ENCODE measurements at regions not wholly inside any gene's neighbourhood (a gene's known extent, or its start where the extent isn't known, plus 50 kb on each side); places are given as distances from the start of the nearest gene placed in this dataset.

DNA sequence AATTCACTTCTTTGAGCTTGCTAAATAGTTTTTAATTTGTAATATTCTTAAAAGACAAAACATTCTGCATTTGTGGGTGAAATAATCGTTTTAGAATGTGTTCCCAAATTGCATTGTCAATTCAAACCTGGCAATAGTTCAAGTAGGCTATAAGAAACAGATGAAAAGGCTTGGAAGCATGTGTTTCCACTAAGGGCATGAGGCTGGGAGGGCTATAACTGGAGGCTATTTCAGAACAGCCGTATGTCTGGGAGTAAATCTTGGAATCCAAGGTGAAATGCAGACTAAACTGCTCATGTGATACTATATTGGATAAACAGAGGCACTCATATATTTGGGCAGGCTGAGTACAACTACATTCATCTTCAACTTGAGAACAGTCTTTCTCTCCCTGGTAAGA is 117.4 kb upstream of the GRPR start:
- no peak overlapping the region for H3T11ph ChIP-seq (ENCODE audit: low read length)
- no peak overlapping the region for H2BK15ac ChIP-seq (ENCODE audit: low read depth, low read length)
- H3K27ac ChIP-seq (ENCODE audit: insufficient read length, low read depth, low read length), result no peak overlapping the region
- H3K27me3 ChIP-seq (ENCODE audit: insufficient read depth, low read length), result no peaks in the 10 kb centered on the region
- H2BK12ac ChIP-seq (ENCODE audit: insufficient read length, low read depth, low read length), result no peak overlapping the region
- H3K79me2 ChIP-seq (ENCODE audit: insufficient read depth, low read length), result no peaks in the 10 kb centered on the region
- no peak overlapping the region for H3K9ac ChIP-seq (ENCODE audit: extremely low read depth, insufficient read length, low read length)
- H2AFZ ChIP-seq (ENCODE audit: low read length), result no peak overlapping the region
- no CpG with 5 or more reads among the region's 2 CpGs for WGBS (ENCODE audit: extremely low coverage, insufficient read length, low lambda C conversion rate)
- no peaks in the 10 kb centered on the region for H3K79me1 ChIP-seq (ENCODE audit: insufficient read depth, low read depth, low read length, poor library complexity, severe bottlenecking)
- no peak overlapping the region for H2AK5ac ChIP-seq (ENCODE audit: insufficient read length, low read length)
- no peak overlapping the region for H3K4ac ChIP-seq (ENCODE audit: low read depth, low read length)
- TF ChIP-seq, protein P1, sequence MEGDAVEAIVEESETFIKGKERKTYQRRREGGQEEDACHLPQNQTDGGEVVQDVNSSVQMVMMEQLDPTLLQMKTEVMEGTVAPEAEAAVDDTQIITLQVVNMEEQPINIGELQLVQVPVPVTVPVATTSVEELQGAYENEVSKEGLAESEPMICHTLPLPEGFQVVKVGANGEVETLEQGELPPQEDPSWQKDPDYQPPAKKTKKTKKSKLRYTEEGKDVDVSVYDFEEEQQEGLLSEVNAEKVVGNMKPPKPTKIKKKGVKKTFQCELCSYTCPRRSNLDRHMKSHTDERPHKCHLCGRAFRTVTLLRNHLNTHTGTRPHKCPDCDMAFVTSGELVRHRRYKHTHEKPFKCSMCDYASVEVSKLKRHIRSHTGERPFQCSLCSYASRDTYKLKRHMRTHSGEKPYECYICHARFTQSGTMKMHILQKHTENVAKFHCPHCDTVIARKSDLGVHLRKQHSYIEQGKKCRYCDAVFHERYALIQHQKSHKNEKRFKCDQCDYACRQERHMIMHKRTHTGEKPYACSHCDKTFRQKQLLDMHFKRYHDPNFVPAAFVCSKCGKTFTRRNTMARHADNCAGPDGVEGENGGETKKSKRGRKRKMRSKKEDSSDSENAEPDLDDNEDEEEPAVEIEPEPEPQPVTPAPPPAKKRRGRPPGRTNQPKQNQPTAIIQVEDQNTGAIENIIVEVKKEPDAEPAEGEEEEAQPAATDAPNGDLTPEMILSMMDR (conservative IDR thresholded peaks at IDR 0.05), result no peak
- no peak overlapping the region for H2BK120ac ChIP-seq (ENCODE audit: low read depth, low read length, poor library complexity, severe bottlenecking)
- Mint-ChIP-seq H3K36me3 (ENCODE audit: insufficient read depth in 1 of 3, low read depth in 3 of 3) (peaks cover 5 to 18% (median 13%) of the 10 kb centered on the region in 3 experiments), H3K4me3 (no peak overlapping the region), H3K9me3 (peaks cover 12 to 17% of the 10 kb centered on the region in 2 experiments), H3K4me1 (peaks cover 5 to 10% of the 10 kb centered on the region in 2 experiments), H3K27ac (no peak overlapping the region), H3K27me3 (ENCODE audit: low read depth) (no peaks in the 10 kb centered on the region)
- no peak overlapping the region for H4K8ac ChIP-seq (replicated peaks; ENCODE audit: insufficient read length, low read depth, low read length)
- H3K23ac ChIP-seq (ENCODE audit: insufficient read length, low read depth, low read length), result no peak overlapping the region
- H4K91ac ChIP-seq (ENCODE audit: insufficient read length, low read depth, low read length), result no peak overlapping the region
- no peak overlapping the region for H3K18ac ChIP-seq (ENCODE audit: insufficient read length, low read depth, low read length)
- no peaks in the 10 kb centered on the region for H4K20me1 ChIP-seq (ENCODE audit: control insufficient read depth, insufficient read depth, insufficient read length)
- no peak for DNase-seq
- no peak overlapping the region for H3K56ac ChIP-seq (ENCODE audit: insufficient read length, low read depth, low read length)
- H4K5ac ChIP-seq (ENCODE audit: insufficient read length, low read depth, low read length), result no peak overlapping the region
- H3K9me3 ChIP-seq (ENCODE audit: control insufficient read depth, low read depth, low read length), result no peaks in the 10 kb centered on the region
- H3K23me2 ChIP-seq (ENCODE audit: insufficient read length, low read depth, low read length, poor library complexity, severe bottlenecking), result no peaks in the 10 kb centered on the region
- no peak overlapping the region for H3K14ac ChIP-seq (ENCODE audit: insufficient read depth, low read length)
- H2BK5ac ChIP-seq (ENCODE audit: insufficient read length, low read length), result no peak overlapping the region
- H3K4me2 ChIP-seq (ENCODE audit: insufficient read depth, insufficient read length, low read length), result no peak overlapping the region
- no peaks in the 10 kb centered on the region for H3K4me1 ChIP-seq (ENCODE audit: insufficient read depth, low read length)
- H2BK20ac ChIP-seq (ENCODE audit: low read depth, low read length, poor library complexity, severe bottlenecking), result no peak overlapping the region
